SK-N-SH treated with all-trans-retinoic acid at 6 μM for 48 hours (cell line): ENCODE measurements at regions not wholly inside any gene's neighbourhood (a gene's known extent, or its start where the extent isn't known, plus 50 kb on each side); places are given as distances from the start of the nearest gene placed in this dataset.

Experiments used
- ATAC-seq: fragments of 200-7000 bp; cut with Tn5 transposase; 3 replicates; pipeline ENCODE4 v1.9.1; 2020; ENCODE audit warnings: mild to moderate bottlenecking, moderate library complexity
- ARNTL ChIP-seq: fragments of 450-650 bp; formaldehyde crosslinking; IDR thresholded peaks from 2 replicates; pipeline ENCODE4 v1.5.0; 2020; ENCODE audit warnings: low read depth, mild to moderate bottlenecking, moderate library complexity, borderline replicate concordance
- BACH2 ChIP-seq: fragments of 250-450 bp; sonication (Bioruptor Pico); IDR thresholded peaks from 2 replicates; pipeline ENCODE4 v1.9.0; 2021; ENCODE audit warnings: mild to moderate bottlenecking, borderline replicate concordance
- CSDC2 ChIP-seq: fragments of 250-450 bp; sonication (Bioruptor Pico); IDR thresholded peaks from 2 replicates; pipeline ENCODE4 v1.5.0; 2020; ENCODE audit warnings: mild to moderate bottlenecking, moderate library complexity
- CSRNP3 ChIP-seq: fragments of 250-450 bp; sonication (Bioruptor Pico); IDR thresholded peaks from 2 replicates; pipeline ENCODE4 v1.5.1; 2021; ENCODE audit warnings: mild to moderate bottlenecking, moderate library complexity
- ESRRG ChIP-seq: fragments of 250-450 bp; sonication (Bioruptor Pico); IDR thresholded peaks from 2 replicates; pipeline ENCODE4 v1.6.1; 2021; ENCODE audit warnings: mild to moderate bottlenecking
- GLIS3 ChIP-seq: fragments of 250-450 bp; sonication (Bioruptor Pico); IDR thresholded peaks from 2 replicates; pipeline ENCODE4 v1.5.0; 2020; ENCODE audit warnings: mild to moderate bottlenecking, moderate library complexity
- ISL1 ChIP-seq: fragments of 250-450 bp; sonication (Bioruptor Pico); IDR thresholded peaks from 2 replicates; pipeline ENCODE4 v2.1.2; 2022; ENCODE audit warnings: mild to moderate bottlenecking, moderate library complexity
- OSR1 ChIP-seq: fragments of 250-450 bp; sonication (Bioruptor Pico); IDR thresholded peaks from 2 replicates; pipeline ENCODE4 v1.8.0; 2022; ENCODE audit warnings: moderate library complexity, mild to moderate bottlenecking, inconsistent platforms
- PATZ1 ChIP-seq: fragments of 250-450 bp; sonication (Bioruptor Pico); IDR thresholded peaks from 2 replicates; pipeline ENCODE4 v1.8.0; 2020; ENCODE audit warnings: mild to moderate bottlenecking, moderate library complexity, borderline replicate concordance
- POU6F1 ChIP-seq: fragments of 250-450 bp; sonication (Bioruptor Pico); IDR thresholded peaks from 2 replicates; pipeline ENCODE4 v1.8.0; 2021; ENCODE audit warnings: low read depth, mild to moderate bottlenecking, moderate library complexity, borderline replicate concordance
- PPARA ChIP-seq: fragments of 250-450 bp; sonication (Bioruptor Pico); IDR thresholded peaks from 2 replicates; pipeline ENCODE4 v1.5.0; 2020; ENCODE audit warnings: mild to moderate bottlenecking, borderline replicate concordance
- RARB ChIP-seq: fragments of 250-450 bp; sonication (Bioruptor Pico); IDR thresholded peaks from 2 replicates; pipeline ENCODE4 v1.8.0; 2021; ENCODE audit warnings: mild to moderate bottlenecking, moderate library complexity
- SNAI2 ChIP-seq: fragments of 250-450 bp; sonication (Bioruptor Pico); IDR thresholded peaks from 2 replicates; pipeline ENCODE4 v1.5.0; 2020; ENCODE audit warnings: mild to moderate bottlenecking, moderate library complexity
- TCF4 ChIP-seq: fragments of 250-450 bp; sonication (Bioruptor Pico); IDR thresholded peaks from 2 replicates; pipeline ENCODE4 v1.8.0; 2021; ENCODE audit warnings: mild to moderate bottlenecking, moderate library complexity, borderline replicate concordance
- TOX ChIP-seq: fragments of 250-450 bp; sonication (Bioruptor Pico); IDR thresholded peaks from 2 replicates; pipeline ENCODE4 v1.8.0; 2021; ENCODE audit warnings: mild to moderate bottlenecking, moderate library complexity, borderline replicate concordance
- TSHZ2 ChIP-seq: fragments of 250-450 bp; sonication (Bioruptor Pico); IDR thresholded peaks from 2 replicates; pipeline ENCODE4 v1.5.0; 2020; ENCODE audit warnings: mild to moderate bottlenecking, moderate library complexity
- ZC3H10 ChIP-seq: fragments of 250-450 bp; sonication (Bioruptor Pico); IDR thresholded peaks from 2 replicates; pipeline ENCODE4 v1.5.1; 2021; ENCODE audit warnings: mild to moderate bottlenecking, moderate library complexity
- ZFP3 ChIP-seq: fragments of 250-450 bp; sonication (Bioruptor Pico); IDR thresholded peaks from 2 replicates; pipeline ENCODE4 v1.5.0; 2020; ENCODE audit warnings: mild to moderate bottlenecking, moderate library complexity
- ZFP30 ChIP-seq: fragments of 450-650 bp; formaldehyde crosslinking; IDR thresholded peaks from 2 replicates; pipeline ENCODE4 v1.5.0; 2022; ENCODE audit warnings: mild to moderate bottlenecking, moderate library complexity
- ZNF565 ChIP-seq: fragments of 450-650 bp; formaldehyde crosslinking; conservative IDR thresholded peaks from 2 replicates; pipeline ENCODE4 v1.5.0; 2020; ENCODE audit warnings: low read depth, mild to moderate bottlenecking, moderate library complexity
- ZNF70 ChIP-seq: fragments of 450-650 bp; formaldehyde crosslinking; IDR thresholded peaks from 2 replicates; pipeline ENCODE4 v1.5.0; 2020; ENCODE audit warnings: mild to moderate bottlenecking, moderate library complexity
- ZNF8 ChIP-seq: fragments of 450-650 bp; formaldehyde crosslinking; IDR thresholded peaks from 2 replicates; pipeline ENCODE4 v1.5.0; 2020; ENCODE audit warnings: mild to moderate bottlenecking, moderate library complexity

GRCh38 chr9:23006127-23006526 is 559.5 kb downstream of the DMRTA1 start:
- TF ChIP-seq TCF4 (CRISPR knock-in tag) = no peak
- no peak for TF ChIP-seq PPARA
- TF ChIP-seq CSRNP3 (CRISPR knock-in tag) = no peak
- TF ChIP-seq GLIS3 (CRISPR knock-in tag) = no peak
- no peak for TF ChIP-seq ZNF8 (CRISPR knock-in tag)
- no peak for TF ChIP-seq TSHZ2 (CRISPR knock-in tag)
- no peak for TF ChIP-seq ARNTL (CRISPR knock-in tag)
- TF ChIP-seq POU6F1 = no peak
- TF ChIP-seq ZNF565 = no peak
- TF ChIP-seq PATZ1 (CRISPR knock-in tag) = no peak
- TF ChIP-seq ZFP3 (CRISPR knock-in tag) = no peak
- TF ChIP-seq TOX (CRISPR knock-in tag) = no peak
- no peak for TF ChIP-seq SNAI2 (CRISPR knock-in tag)
- no peak for TF ChIP-seq ZC3H10 (CRISPR knock-in tag)
- no peak for TF ChIP-seq ZNF70
- no peak for TF ChIP-seq ISL1 (CRISPR knock-in tag)
- TF ChIP-seq OSR1 (CRISPR knock-in tag) = no peak
- no peak for TF ChIP-seq BACH2 (CRISPR knock-in tag)
- TF ChIP-seq CSDC2 = no peak
- no peak for ATAC-seq

- ATAC-seq = no peak
- no peak for TF ChIP-seq RARB (CRISPR knock-in tag)
- no peak for TF ChIP-seq PPARA
- TF ChIP-seq CSDC2 = no peak
- no peak for TF ChIP-seq OSR1 (CRISPR knock-in tag)
- no peak for TF ChIP-seq ESRRG (CRISPR knock-in tag)
- no peak for TF ChIP-seq ZFP30 (CRISPR knock-in tag)
- no peak for TF ChIP-seq BACH2 (CRISPR knock-in tag)
- TF ChIP-seq ARNTL (CRISPR knock-in tag) = no peak
- no peak for TF ChIP-seq PATZ1 (CRISPR knock-in tag)
These were observed 565.0 kb downstream of the DMRTA1 start for GRCh38 chr9:23011669-23012068.

- TF ChIP-seq TSHZ2 (CRISPR knock-in tag) (no peak), ZNF70 (no peak), OSR1 (CRISPR knock-in tag) (no peak), RARB (CRISPR knock-in tag) (no peak), TCF4 (CRISPR knock-in tag) (no peak), POU6F1 (no peak), ISL1 (CRISPR knock-in tag) (no peak)
- no peak for ATAC-seq
These were observed 568.9 kb downstream of the DMRTA1 start for GRCh38 chr9:23015557-23015956.
